K562 (cell line): ENCODE measurements at regions not wholly inside any gene's neighbourhood (a gene's known extent, or its start where the extent isn't known, plus 50 kb on each side); places are given as distances from the start of the nearest gene placed in this dataset.

ENCODE experiments used
- ARHGAP35 ChIP-seq: fragments of 450-650 bp; IDR thresholded peaks from 2 replicates; pipeline ENCODE4 v1.6.1; 2018; ENCODE audit not compliant: partially characterized antibody
- ARID2 ChIP-seq: fragments of 450-650 bp; IDR thresholded peaks from 2 replicates; pipeline ENCODE4 v1.6.1; 2017; ENCODE audit warnings: antibody characterized with exemption, mild to moderate bottlenecking
- CBFB ChIP-seq: sonication (generic); formaldehyde crosslinking; IDR thresholded peaks from 2 replicates; pipeline ENCODE4 v1.4.0; 2020; ENCODE audit warnings: mild to moderate bottlenecking, missing genetic modification reagents
- CBX1 ChIP-seq: sonication (generic); IDR thresholded peaks from 2 replicates; pipeline ENCODE4 v1.6.1; 2016; ENCODE audit warnings: antibody characterized with exemption, low read depth, mild to moderate bottlenecking
- CTCF ChIP-seq, 3 experiments: IDR thresholded peaks in 2 of 3; conservative IDR thresholded peaks in 1 of 3; 2 replicates each; pipeline ENCODE4 v1.5.1; 2011 to 2012; ENCODE audit warnings: low read length in 3 of 3, mild to moderate bottlenecking in 3 of 3, control low read depth in 2 of 3, improper control_type of control experiment in 1 of 3, inconsistent platforms in 1 of 3, low read depth in 1 of 3, mixed read lengths in 1 of 3, moderate library complexity in 1 of 3; ENCODE audit not compliant: insufficient read depth in 2 of 3
- DPF2 ChIP-seq: fragments of 450-650 bp; IDR thresholded peaks from 2 replicates; pipeline ENCODE4 v1.6.1; 2016
- E2F3 ChIP-seq: fragments of 250-450 bp; sonication (Bioruptor Pico); IDR thresholded peaks from 2 replicates; pipeline ENCODE4 v1.4.0; 2020; ENCODE audit warnings: mild to moderate bottlenecking
- GABPA ChIP-seq: fragments of 200-800 bp; sonication (Bioruptor generic); conservative IDR thresholded peaks from 2 replicates; pipeline ENCODE4 v1.6.1; 2016; ENCODE audit warnings: low read depth, missing genetic modification characterization, missing compliant biosample characterization
- NR3C1 ChIP-seq: sonication (generic); formaldehyde crosslinking; IDR thresholded peaks from 2 replicates; pipeline ENCODE4 v1.8.1; 2022; ENCODE audit warnings: missing genetic modification reagents
- PKNOX1 ChIP-seq: fragments of 450-650 bp; IDR thresholded peaks from 2 replicates; pipeline ENCODE4 v1.6.1; 2016
- POLR2A ChIP-seq: fragments of 450-650 bp; conservative IDR thresholded peaks from 2 replicates; pipeline ENCODE4 v1.6.1; 2016
- POLR2AphosphoS5 ChIP-seq: IDR thresholded peaks from 2 replicates; pipeline ENCODE4 v1.6.1; 2011; ENCODE audit warnings: mild to moderate bottlenecking, low read depth, low read length, moderate library complexity; ENCODE audit not compliant: control insufficient read depth, insufficient read depth
- ZFP91 ChIP-seq: sonication (generic); formaldehyde crosslinking; IDR thresholded peaks from 2 replicates; pipeline ENCODE4 v1.8.0; 2022; ENCODE audit warnings: mild to moderate bottlenecking, missing genetic modification reagents
- ZKSCAN1 ChIP-seq: fragments of 150-350 bp; IDR thresholded peaks from 2 replicates; pipeline ENCODE4 v1.6.1; 2016; ENCODE audit warnings: low read depth, low read length

- no peak for TF ChIP-seq PKNOX1
- no peak for TF ChIP-seq GABPA
- no peak for TF ChIP-seq CBFB (CRISPR knock-in tag)
- TF ChIP-seq ARID2, result no peak
- TF ChIP-seq POLR2A, result no peak
- TF ChIP-seq ZFP91 (CRISPR knock-in tag), result no peak
- TF ChIP-seq CTCF (IDR thresholded peaks at IDR 0.05 in 2 of 3, conservative IDR thresholded peaks at IDR 0.05 in 1 of 3; ENCODE audit: insufficient read depth in 2 of 3, low read depth in 1 of 3, low read length in 3 of 3), result no peak
- no peak for TF ChIP-seq E2F3 (CRISPR knock-in tag)
- no peak for TF ChIP-seq POLR2AphosphoS5
- no peak for TF ChIP-seq ZKSCAN1
- no peak for TF ChIP-seq ARHGAP35
- TF ChIP-seq NR3C1 (CRISPR knock-in tag), result no peak
- no peak for TF ChIP-seq DPF2
- TF ChIP-seq CBX1, result no peak
Observed at GRCh38 chr5:67855523-67855922, 360.0 kb upstream of the PIK3R1 start.
